WERI-Rb-1 (cell line): ENCODE measurements at regions not wholly inside any gene's neighbourhood (a gene's known extent, or its start where the extent isn't known, plus 50 kb on each side); places are given as distances from the start of the nearest gene placed in this dataset.

Experiments used
- DNase-seq: peaks from one replicate; pipeline ENCODE4 v3.0.0-alpha.2; 2020
- H3K27ac ChIP-seq: fragments of 250-450 bp; sonication (Bioruptor Pico); 2 replicates; pipeline ENCODE4 v1.5.1; 2020; ENCODE audit warnings: mild to moderate bottlenecking, moderate library complexity
- H3K27me3 ChIP-seq: fragments of 250-450 bp; sonication (Bioruptor Pico); 2 replicates; pipeline ENCODE4 v1.5.1; 2021; ENCODE audit warnings: mild to moderate bottlenecking, low read depth, moderate library complexity; ENCODE audit not compliant: insufficient read depth, severe bottlenecking
- H3K36me3 ChIP-seq: fragments of 250-450 bp; sonication (Bioruptor Pico); 2 replicates; pipeline ENCODE4 v1.5.1; 2020; ENCODE audit warnings: mild to moderate bottlenecking, moderate library complexity
- H3K4me3 ChIP-seq: 2 replicates; pipeline ENCODE4 v1.5.1; 2011; ENCODE audit warnings: low read depth, mild to moderate bottlenecking, control low read depth, low read length
- H3K9me3 ChIP-seq: fragments of 250-450 bp; sonication (Bioruptor Pico); 2 replicates; pipeline ENCODE4 v1.5.1; 2021; ENCODE audit warnings: mild to moderate bottlenecking, moderate library complexity; ENCODE audit not compliant: severe bottlenecking
- CTCF ChIP-seq: IDR thresholded peaks from 2 replicates; pipeline ENCODE4 v1.5.1; 2011; ENCODE audit warnings: low read depth, mild to moderate bottlenecking, control low read depth, inconsistent platforms, low read length

GRCh38 chr2:116877944-116878343, 936.5 kb upstream of the DDX18 start:
- Histone ChIP-seq H3K9me3 (no peaks in the 10 kb centered on the region), H3K27me3 (peaks cover 20% of the 10 kb centered on the region), H3K4me3 (no peak overlapping the region), H3K36me3 (no peaks in the 10 kb centered on the region), H3K27ac (no peak overlapping the region)
- DNase-seq: no peak
- no peak for TF ChIP-seq CTCF

DNA sequence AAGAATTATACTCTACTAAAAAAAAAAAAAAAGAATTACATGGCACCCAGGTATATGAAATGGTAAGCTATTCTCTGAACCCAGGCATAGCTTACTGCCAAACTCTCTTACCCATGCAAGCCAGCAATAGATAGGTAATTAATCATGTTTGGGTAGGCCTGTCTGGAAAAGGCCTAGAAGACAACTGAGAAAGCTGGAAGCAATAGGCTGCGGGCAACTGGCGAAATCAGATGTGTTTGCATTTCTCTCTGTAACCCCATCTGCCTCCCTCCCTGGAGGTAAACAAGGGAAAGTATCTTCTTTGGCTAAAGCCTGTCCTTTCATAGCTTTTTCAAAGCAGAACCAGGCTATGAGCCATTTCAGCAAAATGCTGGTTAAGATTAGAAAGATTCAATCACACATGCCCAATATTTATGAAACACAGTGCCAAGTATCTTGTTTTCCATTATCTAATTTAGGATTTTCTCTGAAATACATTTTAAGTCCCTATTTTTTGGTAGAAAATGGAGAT, 934.8 kb upstream of the DDX18 start:
- H3K27ac ChIP-seq: no peak overlapping the region
- no peak for TF ChIP-seq CTCF
- H3K4me3 ChIP-seq: no peak overlapping the region
- H3K36me3 ChIP-seq: no peaks in the 10 kb centered on the region
- H3K9me3 ChIP-seq: no peaks in the 10 kb centered on the region
- no peak for DNase-seq
- H3K27me3 ChIP-seq: peaks cover 22% of the 10 kb centered on the region

DNA sequence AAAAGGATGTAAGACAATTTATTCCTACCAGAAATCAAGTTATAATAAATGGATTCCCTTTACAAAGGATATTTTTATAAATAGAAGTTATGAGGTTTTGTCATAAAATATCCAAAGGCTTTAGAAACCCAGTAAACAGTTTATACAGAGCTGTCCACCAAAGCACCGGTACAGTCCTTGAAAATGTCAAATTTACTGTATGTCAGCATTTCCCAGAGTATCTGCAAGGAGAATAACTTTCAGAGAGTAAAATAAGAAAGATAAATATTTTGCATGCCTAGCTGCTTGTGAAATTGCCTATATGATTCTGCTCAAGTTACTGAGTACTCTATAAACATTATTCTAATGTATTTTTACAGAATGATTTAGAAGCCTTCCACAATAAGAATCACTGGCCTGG, 923.3 kb upstream of the DDX18 start:
- H3K9me3 ChIP-seq: no peaks in the 10 kb centered on the region
- peaks cover 3% of the 10 kb centered on the region for H3K27me3 ChIP-seq
- H3K36me3 ChIP-seq: no peaks in the 10 kb centered on the region
- TF ChIP-seq CTCF: no peak
- no peak overlapping the region for H3K4me3 ChIP-seq
- H3K27ac ChIP-seq: no peak overlapping the region
- no peak for DNase-seq

- DNase-seq: no peak
Measured at GRCh38 chr2:116911540-116911939, 903.0 kb upstream of the DDX18 start.

DNA sequence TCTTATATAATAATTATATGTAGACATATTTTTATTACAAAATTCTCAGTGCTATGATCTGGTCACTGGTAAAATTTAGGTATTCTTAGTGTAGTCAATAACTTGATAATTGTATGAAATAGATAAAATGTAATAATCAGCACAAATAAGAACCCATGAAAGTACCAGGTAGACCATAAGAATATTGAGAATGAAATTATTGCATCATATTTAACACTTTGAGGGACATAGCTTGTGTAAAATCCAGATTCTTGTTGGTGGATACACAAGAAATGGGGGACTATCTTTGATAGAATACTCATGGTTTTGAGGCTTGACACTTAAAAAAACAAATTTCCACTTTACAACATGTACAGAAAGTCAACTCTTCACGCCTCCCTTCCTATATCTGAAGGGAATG, 898.8 kb upstream of the DDX18 start:
- TF ChIP-seq CTCF: no peak
- no peak overlapping the region for H3K4me3 ChIP-seq
- H3K27me3 ChIP-seq: peaks cover 28% of the 10 kb centered on the region
- DNase-seq: no peak
- H3K9me3 ChIP-seq: no peaks in the 10 kb centered on the region
- H3K36me3 ChIP-seq: no peaks in the 10 kb centered on the region
- H3K27ac ChIP-seq: no peak overlapping the region

More at GRCh38 chr2:116911540-116911939, 903.0 kb upstream of the DDX18 start:
- Histone ChIP-seq H3K27ac (no peak overlapping the region), H3K4me3 (no peak overlapping the region), H3K27me3 (peaks cover 10% of the 10 kb centered on the region), H3K9me3 (no peaks in the 10 kb centered on the region), H3K36me3 (no peaks in the 10 kb centered on the region)
- no peak for TF ChIP-seq CTCF

DNA sequence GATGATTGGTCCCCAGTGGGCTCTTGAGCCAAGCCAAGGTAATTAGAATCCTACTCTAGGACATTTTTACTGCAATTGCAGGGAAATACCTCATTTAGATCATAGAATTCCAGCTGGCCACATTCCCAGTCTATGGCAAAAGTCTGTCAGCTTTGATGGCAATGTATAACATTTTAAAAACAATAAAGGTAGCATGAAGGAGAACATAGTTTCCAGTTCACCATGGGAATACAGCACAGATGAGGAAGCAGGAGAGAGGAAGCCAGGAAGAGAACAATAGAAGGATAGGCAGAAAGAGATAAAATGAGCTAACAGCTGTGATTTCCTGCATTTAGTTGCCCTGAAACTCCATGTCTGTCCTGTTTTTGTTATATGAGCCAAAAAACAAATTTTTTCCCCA, 897.3 kb upstream of the DDX18 start:
- DNase-seq: no peak
- peaks cover 28% of the 10 kb centered on the region for H3K27me3 ChIP-seq
- no peak overlapping the region for H3K4me3 ChIP-seq
- no peaks in the 10 kb centered on the region for H3K9me3 ChIP-seq
- TF ChIP-seq CTCF: no peak
- no peaks in the 10 kb centered on the region for H3K36me3 ChIP-seq
- no peak overlapping the region for H3K27ac ChIP-seq
